ENCODE measurements at regions not wholly inside any gene's neighbourhood (a gene's known extent, or its start where the extent isn't known, plus 50 kb on each side); places are given as distances from the start of the nearest gene placed in this dataset.

DNA sequence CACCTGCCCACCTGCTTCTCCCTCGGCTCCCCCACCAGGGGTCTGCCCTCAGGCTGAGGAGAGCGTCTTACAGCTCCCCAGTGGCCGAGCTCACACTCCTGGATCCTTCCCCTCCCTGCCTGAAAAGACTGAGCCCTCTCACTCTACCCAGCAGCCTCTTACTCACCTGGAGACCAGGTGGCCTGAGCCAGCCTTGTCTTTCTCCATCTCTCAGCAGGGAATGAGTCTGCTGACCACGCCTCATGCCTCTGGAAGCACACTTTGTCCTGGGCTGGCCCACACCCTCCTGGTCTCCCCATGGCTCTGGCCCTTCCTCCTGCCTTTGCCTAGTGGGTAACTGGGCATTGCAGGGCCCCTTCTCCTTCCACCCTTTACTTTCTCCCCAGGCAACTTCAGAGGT lies 177.2 kb downstream of the ENGASE start:
- Histone ChIP-seq H3K4me1 (ENCODE audit: control insufficient read depth, extremely low read depth, insufficient read depth, low read length) (no peaks in the 10 kb centered on the region), H3K9ac (replicated peaks; ENCODE audit: extremely low read depth, insufficient read depth, low read length) (no peak overlapping the region), H3K27ac (ENCODE audit: insufficient read depth, low read depth, low read length) (no peak overlapping the region), H3K36me3 (ENCODE audit: control insufficient read depth in 2 of 2, extremely low read depth in 1 of 2, insufficient read depth in 2 of 2, low read length in 2 of 2) (no peaks in the 10 kb centered on the region), H3K9me1 (replicated peaks; ENCODE audit: control insufficient read depth, extremely low read depth, insufficient read depth, low read length) (no peaks in the 10 kb centered on the region), H3K79me2 (ENCODE audit: control insufficient read depth, insufficient read depth, low read length) (no peaks in the 10 kb centered on the region), H3K4me2 (ENCODE audit: insufficient read depth, low read length) (no peak overlapping the region), H2AFZ (ENCODE audit: low read depth, low read length) (no peak overlapping the region), H3K9me3 (replicated peaks; ENCODE audit: control insufficient read depth, insufficient read depth, low read length) (no peaks in the 10 kb centered on the region), H3K4me3 (replicated peaks in 1 of 3; ENCODE audit: insufficient read depth in 1 of 3, low read depth in 1 of 3, low read length in 3 of 3) (no peak overlapping the region), H4K20me1 (replicated peaks; ENCODE audit: control insufficient read depth, extremely low read depth, insufficient read depth, low read length) (no peaks in the 10 kb centered on the region), H3K27me3 (ENCODE audit: control insufficient read depth in 2 of 2, insufficient read depth in 2 of 2, low read length in 2 of 2) (no peaks in the 10 kb centered on the region)
- intact Hi-C loops (cut with micrococcal nuclease) (no loop called here), dilution Hi-C loops (cut with MboI; ENCODE audit: extremely low pct_ligation_motif_present, low sequenced_read_pairs) (no loop called here)
- no TSS peak for BruUV-seq (replicated peaks)
- DNase-seq (ENCODE audit: low read depth, low spot score) (no peak), FAIRE-seq (no peak)
- ChIA-PET CTCF (no interaction called here), POLR2A (no interaction called here)
- TF ChIP-seq, protein P1, sequence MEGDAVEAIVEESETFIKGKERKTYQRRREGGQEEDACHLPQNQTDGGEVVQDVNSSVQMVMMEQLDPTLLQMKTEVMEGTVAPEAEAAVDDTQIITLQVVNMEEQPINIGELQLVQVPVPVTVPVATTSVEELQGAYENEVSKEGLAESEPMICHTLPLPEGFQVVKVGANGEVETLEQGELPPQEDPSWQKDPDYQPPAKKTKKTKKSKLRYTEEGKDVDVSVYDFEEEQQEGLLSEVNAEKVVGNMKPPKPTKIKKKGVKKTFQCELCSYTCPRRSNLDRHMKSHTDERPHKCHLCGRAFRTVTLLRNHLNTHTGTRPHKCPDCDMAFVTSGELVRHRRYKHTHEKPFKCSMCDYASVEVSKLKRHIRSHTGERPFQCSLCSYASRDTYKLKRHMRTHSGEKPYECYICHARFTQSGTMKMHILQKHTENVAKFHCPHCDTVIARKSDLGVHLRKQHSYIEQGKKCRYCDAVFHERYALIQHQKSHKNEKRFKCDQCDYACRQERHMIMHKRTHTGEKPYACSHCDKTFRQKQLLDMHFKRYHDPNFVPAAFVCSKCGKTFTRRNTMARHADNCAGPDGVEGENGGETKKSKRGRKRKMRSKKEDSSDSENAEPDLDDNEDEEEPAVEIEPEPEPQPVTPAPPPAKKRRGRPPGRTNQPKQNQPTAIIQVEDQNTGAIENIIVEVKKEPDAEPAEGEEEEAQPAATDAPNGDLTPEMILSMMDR (IDR thresholded peaks at IDR 0.05; ENCODE audit: extremely low read depth in 1 of 2, insufficient read depth in 1 of 2, low read depth in 1 of 2, low read length in 2 of 2), result no peak
- TF ChIP-seq JUN (IDR thresholded peaks at IDR 0.05; ENCODE audit: borderline replicate concordance, insufficient read depth, insufficient read length, low read depth), result no peak
- TF ChIP-seq MYC (IDR thresholded peaks at IDR 0.05; ENCODE audit: low read depth, low read length), result no peak
- no peak for TF ChIP-seq EZH2 (IDR thresholded peaks at IDR 0.05; ENCODE audit: borderline replicate concordance, low read depth, low read length, severe bottlenecking)
- no peak for TF ChIP-seq GATA2 (IDR thresholded peaks at IDR 0.05; ENCODE audit: insufficient read depth, insufficient read length, low read depth, low read length)
- TF ChIP-seq FOS (IDR thresholded peaks at IDR 0.05; ENCODE audit: borderline replicate concordance, insufficient read depth, low read length), result no peak
- TF ChIP-seq POLR2A (IDR thresholded peaks at IDR 0.05; ENCODE audit: low read depth, low read length), result no peak
- TF ChIP-seq POLR2AphosphoS5 (IDR thresholded peaks at IDR 0.05; ENCODE audit: insufficient read depth, low read depth, low read length), result no peak
- TF ChIP-seq, protein P2, sequence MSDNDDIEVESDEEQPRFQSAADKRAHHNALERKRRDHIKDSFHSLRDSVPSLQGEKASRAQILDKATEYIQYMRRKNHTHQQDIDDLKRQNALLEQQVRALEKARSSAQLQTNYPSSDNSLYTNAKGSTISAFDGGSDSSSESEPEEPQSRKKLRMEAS (IDR thresholded peaks at IDR 0.05; ENCODE audit: insufficient read depth, insufficient read length), result no peak
